Transverse colon (tissue), 4 donors: ENCODE measurements at regions not wholly inside any gene's neighbourhood (a gene's known extent, or its start where the extent isn't known, plus 50 kb on each side); places are given as distances from the start of the nearest gene placed in this dataset.

Source experiments
- POLR2AphosphoS5 ChIP-seq, 3 donors: sonication (generic); formaldehyde crosslinking; IDR thresholded peaks; one replicate each; pipeline ENCODE4 v1.6.1; 2016; ENCODE audit warnings: antibody characterized with exemption in 3 of 3
- TF ChIP-seq, protein P1 (sequence below), 5 experiments: fragments of 200-600 bp in 3 of 5; fragments of 450-650 bp in 2 of 5; sonication (generic) in 3 of 5; IDR thresholded peaks; 1 replicate in 2 of 5; 2 replicates in 3 of 5; pipeline ENCODE4 v1.5.1; 2016 to 2017; ENCODE audit warnings: antibody characterized with exemption in 5 of 5, inconsistent platforms in 3 of 5, mild to moderate bottlenecking in 2 of 5, moderate library complexity in 1 of 5

DNA sequence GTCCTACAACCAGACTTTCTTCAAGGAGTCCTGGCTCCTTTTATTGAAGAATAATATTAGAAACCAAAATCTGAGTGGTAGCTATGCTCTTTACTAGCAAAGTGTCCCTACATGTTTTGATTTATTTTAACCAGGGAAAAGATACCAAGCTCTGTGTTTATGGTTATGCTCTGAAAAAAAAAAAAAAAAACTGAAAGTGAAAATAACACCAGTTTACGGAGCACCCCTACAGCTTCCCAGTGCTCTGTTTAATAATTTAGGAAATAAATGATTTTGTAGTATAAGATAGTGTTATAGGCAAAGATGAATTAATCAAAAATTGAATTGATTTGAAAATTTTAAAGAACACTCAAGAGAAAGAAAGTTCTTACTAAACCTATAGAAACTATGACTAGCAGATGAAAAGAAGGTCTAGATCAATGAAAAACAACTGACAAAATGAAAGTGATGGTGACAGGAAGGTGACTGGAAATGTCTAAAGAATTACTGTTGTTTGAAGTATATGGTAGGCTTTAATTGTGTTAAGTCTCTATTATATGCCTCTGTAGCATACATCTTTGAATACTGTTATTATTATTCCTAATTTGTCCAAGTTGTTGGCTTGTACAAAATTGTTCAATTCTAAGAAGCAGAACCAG is 1698.4 kb upstream of the PCDH10 start:
- TF ChIP-seq, protein P1, sequence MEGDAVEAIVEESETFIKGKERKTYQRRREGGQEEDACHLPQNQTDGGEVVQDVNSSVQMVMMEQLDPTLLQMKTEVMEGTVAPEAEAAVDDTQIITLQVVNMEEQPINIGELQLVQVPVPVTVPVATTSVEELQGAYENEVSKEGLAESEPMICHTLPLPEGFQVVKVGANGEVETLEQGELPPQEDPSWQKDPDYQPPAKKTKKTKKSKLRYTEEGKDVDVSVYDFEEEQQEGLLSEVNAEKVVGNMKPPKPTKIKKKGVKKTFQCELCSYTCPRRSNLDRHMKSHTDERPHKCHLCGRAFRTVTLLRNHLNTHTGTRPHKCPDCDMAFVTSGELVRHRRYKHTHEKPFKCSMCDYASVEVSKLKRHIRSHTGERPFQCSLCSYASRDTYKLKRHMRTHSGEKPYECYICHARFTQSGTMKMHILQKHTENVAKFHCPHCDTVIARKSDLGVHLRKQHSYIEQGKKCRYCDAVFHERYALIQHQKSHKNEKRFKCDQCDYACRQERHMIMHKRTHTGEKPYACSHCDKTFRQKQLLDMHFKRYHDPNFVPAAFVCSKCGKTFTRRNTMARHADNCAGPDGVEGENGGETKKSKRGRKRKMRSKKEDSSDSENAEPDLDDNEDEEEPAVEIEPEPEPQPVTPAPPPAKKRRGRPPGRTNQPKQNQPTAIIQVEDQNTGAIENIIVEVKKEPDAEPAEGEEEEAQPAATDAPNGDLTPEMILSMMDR (IDR thresholded peaks at IDR 0.05), result no peak
- no peak for TF ChIP-seq POLR2AphosphoS5 (IDR thresholded peaks at IDR 0.05)
